GM20000 (cell line): ENCODE measurements at regions not wholly inside any gene's neighbourhood (a gene's known extent, or its start where the extent isn't known, plus 50 kb on each side); places are given as distances from the start of the nearest gene placed in this dataset.

Experiments
- DNase-seq: peaks from one replicate; pipeline ENCODE4 v3.0.0; 2012; ENCODE audit warnings: low spot score
- CTCF ChIP-seq: IDR thresholded peaks from 2 replicates; pipeline ENCODE4 v1.5.1; 2012; ENCODE audit warnings: mild to moderate bottlenecking, control low read depth; ENCODE audit errors: extremely low read depth, missing control alignments

GRCh38 chr18:42614619-42615293 is 500.7 kb downstream of the RIT2 start:
- no peak for DNase-seq
- TF ChIP-seq CTCF: no peak

DNA sequence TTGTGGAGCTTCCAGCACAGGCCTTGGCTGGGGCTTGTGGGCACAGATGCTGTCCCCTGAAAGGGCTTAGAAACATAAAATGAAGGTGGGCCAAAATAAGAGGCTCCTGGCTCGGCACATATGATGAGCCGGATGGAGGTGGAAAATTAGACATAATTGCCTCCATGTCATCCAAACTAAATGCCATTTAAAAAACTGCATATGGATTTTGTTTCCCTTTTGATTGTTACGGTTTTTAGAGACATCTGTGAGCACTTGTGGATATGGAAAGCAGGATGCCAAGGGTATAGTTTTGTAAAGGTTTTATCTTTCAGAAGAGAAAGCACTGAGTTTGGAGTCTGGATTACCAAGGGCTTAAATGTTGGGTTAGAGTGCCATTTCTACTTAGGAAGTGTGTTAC is 498.3 kb downstream of the RIT2 start:
- no peak for TF ChIP-seq CTCF
- DNase-seq: no peak

- TF ChIP-seq CTCF: no peak
- no peak for DNase-seq
These were observed 495.7 kb downstream of the RIT2 start for GRCh38 chr18:42619771-42620170.

DNA sequence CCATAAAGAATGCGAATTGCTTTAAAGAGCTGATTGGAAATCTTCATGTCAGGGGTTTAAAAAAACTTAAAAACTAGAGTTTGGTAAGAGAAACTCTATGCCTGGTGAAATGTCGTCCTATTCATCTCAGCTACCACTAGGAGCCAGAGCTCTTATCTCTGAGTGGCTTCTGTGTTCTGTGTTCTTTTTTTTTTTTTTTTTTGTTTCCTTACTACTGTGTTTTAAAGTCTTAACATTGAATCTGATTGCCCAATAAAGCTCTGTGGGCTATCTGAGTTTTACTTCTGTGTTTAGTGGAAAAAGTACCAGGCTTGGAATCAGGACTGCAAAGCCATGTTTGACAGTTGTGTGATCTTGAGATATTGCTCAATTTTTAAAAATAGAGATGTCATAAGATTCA is 494.8 kb downstream of the RIT2 start:
- no peak for DNase-seq
- TF ChIP-seq CTCF: no peak

GRCh38 chr18:42623935-42624334 is 491.6 kb downstream of the RIT2 start:
- no peak for TF ChIP-seq CTCF

GRCh38 chr18:42632801-42633200 is 482.7 kb downstream of the RIT2 start:
- TF ChIP-seq CTCF: no peak
- DNase-seq: no peak

More at GRCh38 chr18:42623935-42624334, 491.6 kb downstream of the RIT2 start:
- no peak for DNase-seq

GRCh38 chr18:42635378-42636048 is 480.0 kb downstream of the RIT2 start:
- TF ChIP-seq CTCF: no peak
- no peak for DNase-seq
